GM12892 (cell line): ENCODE measurements at regions not wholly inside any gene's neighbourhood (a gene's known extent, or its start where the extent isn't known, plus 50 kb on each side); places are given as distances from the start of the nearest gene placed in this dataset.
"Not testable (repeated sequence)": the region's sequence is repeated elsewhere in the genome, so short reads cannot be mapped to it uniquely, and the experiment has no call there.

Source experiments
- POLR2A ChIP-seq: IDR thresholded peaks from 2 replicates; pipeline ENCODE4 v1.6.1; 2011; ENCODE audit warnings: low read depth, low read length, control low read depth
- POLR2AphosphoS5 ChIP-seq: IDR thresholded peaks from 2 replicates; pipeline ENCODE4 v1.6.1; 2011; ENCODE audit warnings: low read depth, low read length, control low read depth

GRCh38 chr5:34108897-34109296 lies 65.9 kb upstream of the C1QTNF3 start:
- TF ChIP-seq POLR2A, POLR2AphosphoS5: not testable (repeated sequence)
